ENCODE measurements at regions not wholly inside any gene's neighbourhood (a gene's known extent, or its start where the extent isn't known, plus 50 kb on each side); places are given as distances from the start of the nearest gene placed in this dataset.

DNA sequence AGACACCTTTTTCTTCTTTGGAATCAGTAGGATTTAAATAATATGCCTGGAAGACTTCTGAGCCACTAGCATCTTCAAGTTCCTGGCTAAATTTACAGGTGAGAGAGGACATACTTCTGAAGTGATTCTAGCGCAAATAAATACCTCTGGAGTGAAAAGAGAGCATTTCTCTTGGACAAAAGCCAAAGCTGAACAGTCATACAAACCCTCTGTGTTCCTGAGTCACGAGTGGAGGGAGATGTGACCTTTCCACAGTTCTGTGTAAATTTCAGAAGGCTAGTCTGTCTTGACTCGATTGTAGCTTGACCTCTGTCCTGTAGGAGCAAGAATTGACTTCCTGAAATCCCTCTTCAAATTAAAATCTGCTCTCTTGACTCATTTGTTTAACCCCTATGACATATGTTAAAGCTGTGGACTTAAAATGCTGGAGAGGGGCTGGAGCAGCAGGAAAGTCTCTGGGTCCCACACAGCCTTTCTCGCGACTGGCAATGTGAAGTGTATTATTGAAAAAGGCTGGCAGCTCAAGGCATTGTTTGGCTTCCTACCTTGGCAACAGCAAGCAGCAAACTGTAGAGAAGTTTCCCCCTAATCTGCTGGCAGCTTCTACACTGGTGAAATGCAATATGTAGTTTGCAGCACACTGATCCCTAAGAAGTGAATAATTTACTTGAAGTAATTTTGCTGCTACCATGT, 79.6 kb upstream of the GCFC2 start:
- TF ChIP-seq, protein P1, sequence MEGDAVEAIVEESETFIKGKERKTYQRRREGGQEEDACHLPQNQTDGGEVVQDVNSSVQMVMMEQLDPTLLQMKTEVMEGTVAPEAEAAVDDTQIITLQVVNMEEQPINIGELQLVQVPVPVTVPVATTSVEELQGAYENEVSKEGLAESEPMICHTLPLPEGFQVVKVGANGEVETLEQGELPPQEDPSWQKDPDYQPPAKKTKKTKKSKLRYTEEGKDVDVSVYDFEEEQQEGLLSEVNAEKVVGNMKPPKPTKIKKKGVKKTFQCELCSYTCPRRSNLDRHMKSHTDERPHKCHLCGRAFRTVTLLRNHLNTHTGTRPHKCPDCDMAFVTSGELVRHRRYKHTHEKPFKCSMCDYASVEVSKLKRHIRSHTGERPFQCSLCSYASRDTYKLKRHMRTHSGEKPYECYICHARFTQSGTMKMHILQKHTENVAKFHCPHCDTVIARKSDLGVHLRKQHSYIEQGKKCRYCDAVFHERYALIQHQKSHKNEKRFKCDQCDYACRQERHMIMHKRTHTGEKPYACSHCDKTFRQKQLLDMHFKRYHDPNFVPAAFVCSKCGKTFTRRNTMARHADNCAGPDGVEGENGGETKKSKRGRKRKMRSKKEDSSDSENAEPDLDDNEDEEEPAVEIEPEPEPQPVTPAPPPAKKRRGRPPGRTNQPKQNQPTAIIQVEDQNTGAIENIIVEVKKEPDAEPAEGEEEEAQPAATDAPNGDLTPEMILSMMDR (IDR thresholded peaks at IDR 0.05), result no peak
- no peak for TF ChIP-seq POLR2A (IDR thresholded peaks at IDR 0.05)
- no peak for DNase-seq
- intact Hi-C loops (cut with DNase I; ENCODE audit: low total_unique reads), result no loop called here

DNA sequence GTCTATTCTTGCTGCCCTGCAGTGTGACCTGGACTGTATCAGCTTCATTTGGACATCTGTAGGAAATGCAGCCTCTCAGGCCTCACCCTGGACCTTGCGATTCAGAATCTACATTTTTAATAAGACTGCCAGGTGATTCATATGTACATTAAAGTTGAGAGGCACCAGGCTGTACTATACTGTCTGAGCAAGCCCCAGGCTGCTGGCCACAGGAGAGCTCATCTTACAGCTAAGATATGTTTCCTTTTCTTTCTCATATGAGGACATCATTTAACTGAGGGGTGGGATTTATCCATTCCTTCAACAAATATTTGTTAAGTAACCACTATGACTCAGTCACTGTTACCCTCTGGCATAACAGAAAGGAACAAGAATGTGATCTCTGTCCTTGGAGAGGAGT, 78.2 kb upstream of the GCFC2 start:
- H3K36me3 ChIP-seq, result no peaks in the 10 kb centered on the region
- no peak overlapping the region for H3K4me3 ChIP-seq
- no peaks in the 10 kb centered on the region for H3K27me3 ChIP-seq
- H3K4me1 ChIP-seq, result no peaks in the 10 kb centered on the region
- H3K27ac ChIP-seq, result no peak overlapping the region
- no peaks in the 10 kb centered on the region for H3K9me3 ChIP-seq
- intact Hi-C loops (cut with DNase I; ENCODE audit: low total_unique reads), result no loop called here
- no peak for TF ChIP-seq POLR2A (IDR thresholded peaks at IDR 0.05)
- TF ChIP-seq, protein P1 (IDR thresholded peaks at IDR 0.05), result no peak
- DNase-seq, result no peak

More for the DNA sequence above, 79.6 kb upstream of the GCFC2 start:
- no peaks in the 10 kb centered on the region for H3K9me3 ChIP-seq
- no peaks in the 10 kb centered on the region for H3K4me1 ChIP-seq
- H3K27ac ChIP-seq, result no peak overlapping the region
- H3K27me3 ChIP-seq, result no peaks in the 10 kb centered on the region
- no peak overlapping the region for H3K4me3 ChIP-seq
- H3K36me3 ChIP-seq, result no peaks in the 10 kb centered on the region

DNA sequence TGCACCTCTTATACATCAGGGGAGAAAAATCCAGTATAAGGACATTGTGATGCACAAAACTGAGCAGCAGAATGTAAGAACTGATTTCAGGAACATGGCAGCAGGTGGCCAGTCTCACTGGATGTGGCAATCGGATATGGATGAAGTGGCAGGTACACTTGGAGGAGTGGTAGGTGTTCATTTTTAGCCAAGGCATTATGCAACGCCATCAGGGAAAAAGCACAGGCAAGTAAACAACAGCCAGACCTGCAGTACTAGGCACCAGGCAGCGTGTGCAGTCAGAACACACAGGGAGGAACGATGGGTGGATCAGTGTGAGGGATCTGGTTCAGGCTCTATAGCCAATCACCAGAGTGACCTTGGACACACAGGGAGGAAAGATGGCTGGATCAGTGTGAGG, 77.4 kb upstream of the GCFC2 start:
- Histone ChIP-seq H3K27me3 (no peaks in the 10 kb centered on the region), H3K36me3 (no peaks in the 10 kb centered on the region), H3K9me3 (no peaks in the 10 kb centered on the region), H3K4me3 (no peak overlapping the region), H3K27ac (no peak overlapping the region), H3K4me1 (no peaks in the 10 kb centered on the region)
- TF ChIP-seq POLR2A (IDR thresholded peaks at IDR 0.05), result no peak
- TF ChIP-seq, protein P1 (IDR thresholded peaks at IDR 0.05), result no peak
- intact Hi-C loops (cut with DNase I; ENCODE audit: low total_unique reads), result no loop called here
- no peak for DNase-seq

DNA sequence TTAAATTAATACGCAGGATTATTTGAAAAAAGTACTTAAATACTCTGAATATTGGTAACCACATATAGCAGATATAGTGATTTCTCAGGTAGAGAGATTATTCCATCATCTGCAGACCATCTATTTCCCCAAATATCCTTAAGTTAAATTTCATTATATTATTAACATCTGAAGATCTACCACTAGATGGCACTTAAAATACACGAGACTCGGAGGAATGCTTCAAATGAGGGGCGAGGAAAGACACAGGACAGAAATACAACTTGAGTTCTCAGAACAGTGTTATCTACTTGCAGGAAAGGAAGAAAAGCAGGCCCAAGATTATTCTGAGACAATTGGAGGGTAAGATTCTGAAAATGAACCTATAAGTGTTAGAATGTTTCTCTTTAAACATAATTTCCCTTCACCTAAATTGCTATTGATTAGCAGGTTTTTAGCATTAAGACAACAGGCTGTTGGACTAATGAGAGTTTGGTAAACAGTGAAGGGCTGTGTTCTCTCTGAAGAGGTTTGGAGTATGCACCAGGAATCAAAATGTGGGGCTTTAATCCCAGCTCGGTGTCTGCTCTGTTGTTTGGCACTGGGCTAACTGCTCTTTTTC, 76.9 kb upstream of the GCFC2 start:
- DNase-seq, result no peak
- no peaks in the 10 kb centered on the region for H3K4me1 ChIP-seq
- no peaks in the 10 kb centered on the region for H3K36me3 ChIP-seq
- H3K4me3 ChIP-seq, result no peak overlapping the region
- no peak overlapping the region for H3K27ac ChIP-seq
- TF ChIP-seq POLR2A (IDR thresholded peaks at IDR 0.05), result no peak
- TF ChIP-seq, protein P1 (IDR thresholded peaks at IDR 0.05), result peak in 3 of 4 experiments; percentile 12 to 24 (median 16)
- no peaks in the 10 kb centered on the region for H3K9me3 ChIP-seq
- H3K27me3 ChIP-seq, result no peaks in the 10 kb centered on the region
- intact Hi-C loops (cut with DNase I; ENCODE audit: low total_unique reads), result no loop called here

DNA sequence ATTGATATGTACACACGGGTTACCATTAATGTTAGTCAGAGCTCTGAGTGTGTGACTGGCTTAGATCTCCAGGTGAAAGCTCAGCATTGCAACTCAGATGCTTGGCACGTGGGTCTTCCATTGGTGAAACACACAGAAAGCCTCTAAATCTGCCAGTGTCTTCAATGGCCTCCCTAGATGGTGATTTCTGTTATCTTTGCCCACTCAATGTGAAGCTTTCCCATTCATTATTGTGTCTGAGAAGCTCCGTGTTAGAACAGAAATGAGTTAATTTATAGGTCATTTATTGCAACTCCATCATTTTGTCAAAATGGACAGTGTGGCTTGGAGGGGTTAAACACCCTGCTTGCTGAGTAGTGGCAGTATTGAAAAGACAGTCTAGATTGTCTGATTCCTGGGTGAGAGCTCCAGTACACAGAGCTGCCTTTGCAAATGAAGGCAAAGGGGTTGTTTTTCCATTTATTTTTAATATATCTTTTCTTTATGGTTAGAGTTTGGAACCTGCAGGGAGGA, 64.7 kb upstream of the GCFC2 start:
- H3K36me3 ChIP-seq, result no peaks in the 10 kb centered on the region
- no peaks in the 10 kb centered on the region for H3K27me3 ChIP-seq
- no peak overlapping the region for H3K4me3 ChIP-seq
- intact Hi-C loops (cut with DNase I; ENCODE audit: low total_unique reads), result no loop called here
- no peaks in the 10 kb centered on the region for H3K9me3 ChIP-seq
- TF ChIP-seq POLR2A (IDR thresholded peaks at IDR 0.05), result no peak
- TF ChIP-seq, protein P1 (IDR thresholded peaks at IDR 0.05), result no peak
- H3K27ac ChIP-seq, result no peak overlapping the region
- no peaks in the 10 kb centered on the region for H3K4me1 ChIP-seq
- DNase-seq, result no peak

All from uterus (tissue), 3 donors.